ENCODE measurements at regions not wholly inside any gene's neighbourhood (a gene's known extent, or its start where the extent isn't known, plus 50 kb on each side); places are given as distances from the start of the nearest gene placed in this dataset.

DNA sequence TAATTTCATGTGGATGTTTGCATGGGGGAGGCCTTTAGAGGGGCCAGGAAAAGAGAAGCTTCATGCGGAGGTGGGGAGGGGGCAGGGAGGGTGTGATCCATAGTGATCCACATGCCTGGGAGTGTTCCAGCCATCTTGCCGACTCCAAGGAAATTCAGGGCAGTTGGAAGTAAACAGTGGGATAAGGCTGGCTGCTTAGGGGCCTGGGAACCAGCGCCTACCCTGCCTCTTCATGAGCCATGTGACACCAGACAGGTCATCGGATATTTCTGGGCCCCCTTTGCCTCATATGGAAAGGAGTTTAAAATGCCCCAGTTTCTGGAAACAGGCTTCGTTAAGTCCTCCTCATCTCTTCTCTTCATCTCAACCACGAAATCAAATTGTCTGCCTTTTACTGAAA, 983.2 kb downstream of the BCL11B start:
- H3K4me3 Mint-ChIP-seq: no peak overlapping the region
- peaks cover 19% of the 10 kb centered on the region for H3K4me1 Mint-ChIP-seq
- no peaks in the 10 kb centered on the region for H3K9me3 Mint-ChIP-seq
- no peaks in the 10 kb centered on the region for H3K36me3 Mint-ChIP-seq
- no peak overlapping the region for H3K27ac Mint-ChIP-seq
- ATAC-seq (no peak), DNase-seq (ENCODE audit: low spot score in 2 of 2) (no peak)

DNA sequence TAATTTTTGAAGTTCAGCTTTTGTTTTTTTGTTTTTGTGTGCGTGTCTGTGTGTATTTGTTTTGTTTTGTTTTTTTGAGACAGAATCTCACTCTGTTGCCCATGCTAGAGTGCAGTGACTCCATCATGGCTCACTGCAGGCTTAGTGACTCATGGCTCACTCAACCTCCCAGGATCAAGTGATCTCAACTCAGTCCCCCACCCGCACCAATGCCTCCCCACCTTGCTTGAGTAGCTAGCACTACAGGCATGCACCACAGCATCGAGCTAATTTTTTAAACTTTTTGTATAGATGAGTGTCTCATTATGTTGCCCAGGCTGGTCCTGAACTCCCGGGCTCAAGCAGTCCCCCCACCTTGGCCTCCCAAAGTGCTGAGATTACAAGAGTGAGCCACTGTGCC, 981.4 kb downstream of the BCL11B start:
- no peaks in the 10 kb centered on the region for H3K9me3 Mint-ChIP-seq
- DNase-seq (ENCODE audit: low spot score in 2 of 2) (no peak), ATAC-seq (peak; percentile 84)
- peaks cover 13% of the 10 kb centered on the region for H3K4me1 Mint-ChIP-seq
- H3K36me3 Mint-ChIP-seq: no peaks in the 10 kb centered on the region
- H3K4me3 Mint-ChIP-seq: no peak overlapping the region
- H3K27ac Mint-ChIP-seq: peak overlapping the region; percentile 67

DNA sequence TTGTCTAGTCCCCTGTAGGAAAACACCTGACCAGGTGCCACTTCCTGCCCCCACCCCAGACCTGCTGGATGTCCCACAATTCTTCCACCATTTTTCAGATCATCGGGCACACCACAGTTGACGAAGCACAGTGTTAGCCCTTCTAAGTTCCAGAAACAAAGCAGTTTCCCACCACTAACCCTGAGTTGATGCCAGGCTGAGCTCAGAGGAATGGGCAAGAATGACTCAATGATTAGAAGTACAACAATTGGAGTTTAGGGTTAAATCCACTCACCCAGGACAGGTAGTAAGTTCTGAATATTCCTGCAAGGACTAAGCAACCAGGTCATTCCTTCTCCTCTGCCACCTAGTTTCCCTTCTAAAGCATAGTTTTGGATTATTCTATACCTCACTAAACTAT, 979.8 kb downstream of the BCL11B start:
- ATAC-seq (no peak), DNase-seq (ENCODE audit: low spot score in 2 of 2) (no peak)
- Mint-ChIP-seq H3K4me3 (no peak overlapping the region), H3K9me3 (no peaks in the 10 kb centered on the region), H3K36me3 (no peaks in the 10 kb centered on the region), H3K27ac (no peak overlapping the region), H3K4me1 (peaks cover 13% of the 10 kb centered on the region)

DNA sequence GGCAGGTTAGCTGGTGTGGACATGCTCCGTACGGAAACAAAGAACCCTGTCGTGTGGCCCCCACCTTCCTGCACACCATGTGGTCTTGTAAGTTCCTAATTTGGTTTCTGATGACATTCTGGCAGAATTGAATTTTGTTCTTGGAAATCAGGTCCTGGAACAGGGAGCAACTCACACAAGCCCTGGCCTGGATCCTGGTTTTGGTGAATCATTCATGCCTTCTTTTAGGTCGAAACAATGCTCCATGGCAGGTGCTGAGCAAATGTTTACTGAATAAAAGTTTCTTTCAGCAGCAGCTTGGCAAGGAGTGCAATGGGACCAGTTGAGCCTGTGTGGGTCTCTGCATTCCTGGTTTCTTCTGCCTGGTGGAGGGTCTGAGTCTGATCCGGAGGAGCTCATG, 978.4 kb downstream of the BCL11B start:
- Mint-ChIP-seq H3K4me1 (peaks cover 13% of the 10 kb centered on the region), H3K27ac (no peak overlapping the region), H3K9me3 (no peaks in the 10 kb centered on the region), H3K4me3 (no peak overlapping the region), H3K36me3 (no peaks in the 10 kb centered on the region)
- ATAC-seq (no peak), DNase-seq (ENCODE audit: low spot score in 2 of 2) (no peak)

DNA sequence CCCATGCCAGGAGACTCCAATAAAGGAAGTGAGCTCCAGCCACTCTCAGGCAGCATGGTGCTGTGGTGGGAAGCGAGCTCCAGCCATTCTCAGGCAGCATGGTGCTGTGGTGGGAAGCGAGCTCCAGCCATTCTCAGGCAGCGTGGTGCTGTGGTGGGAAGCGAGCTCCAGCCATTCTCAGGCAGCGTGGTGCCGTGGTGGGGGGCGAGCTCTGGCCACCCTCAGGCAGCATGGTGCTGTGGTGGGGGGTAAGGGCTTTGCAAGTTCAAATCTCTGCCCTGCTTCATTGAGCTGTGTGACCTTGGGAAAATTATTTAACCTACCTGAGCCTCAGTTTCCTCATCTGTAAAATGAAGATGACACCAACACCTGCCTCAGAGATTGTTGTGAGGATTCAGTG, 975.1 kb downstream of the BCL11B start:
- no peak for DNase-seq (ENCODE audit: low spot score in 2 of 2)
- Mint-ChIP-seq H3K4me3 (no peak overlapping the region), H3K9me3 (no peaks in the 10 kb centered on the region), H3K27ac (peak overlapping the region; percentile 56), H3K36me3 (no peaks in the 10 kb centered on the region), H3K4me1 (peaks cover 5% of the 10 kb centered on the region)
- ATAC-seq: no peak

DNA sequence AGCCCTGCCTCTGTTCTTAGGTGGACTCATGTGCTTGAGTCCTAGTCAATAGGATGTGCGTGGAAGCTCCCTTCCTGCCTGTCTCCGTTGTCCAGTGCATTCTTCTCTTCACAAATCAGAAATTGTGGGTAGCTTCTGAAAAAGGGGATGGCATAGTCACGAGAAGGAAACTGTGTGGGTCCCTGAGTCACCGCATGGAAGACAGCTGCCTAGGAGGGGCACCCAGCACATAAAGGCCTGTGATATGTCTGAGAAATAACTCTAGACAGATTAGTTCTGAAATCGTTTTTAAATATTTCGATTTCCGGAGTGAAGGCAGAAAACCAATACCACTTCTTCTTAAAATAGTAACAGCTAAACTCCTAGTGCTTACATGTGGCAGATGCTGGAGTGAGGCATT, 974.4 kb downstream of the BCL11B start:
- ATAC-seq (no peak), DNase-seq (ENCODE audit: low spot score in 2 of 2) (no peak)
- Mint-ChIP-seq H3K4me1 (no peaks in the 10 kb centered on the region), H3K36me3 (no peaks in the 10 kb centered on the region), H3K4me3 (no peak overlapping the region), H3K9me3 (no peaks in the 10 kb centered on the region), H3K27ac (no peak overlapping the region)

DNA sequence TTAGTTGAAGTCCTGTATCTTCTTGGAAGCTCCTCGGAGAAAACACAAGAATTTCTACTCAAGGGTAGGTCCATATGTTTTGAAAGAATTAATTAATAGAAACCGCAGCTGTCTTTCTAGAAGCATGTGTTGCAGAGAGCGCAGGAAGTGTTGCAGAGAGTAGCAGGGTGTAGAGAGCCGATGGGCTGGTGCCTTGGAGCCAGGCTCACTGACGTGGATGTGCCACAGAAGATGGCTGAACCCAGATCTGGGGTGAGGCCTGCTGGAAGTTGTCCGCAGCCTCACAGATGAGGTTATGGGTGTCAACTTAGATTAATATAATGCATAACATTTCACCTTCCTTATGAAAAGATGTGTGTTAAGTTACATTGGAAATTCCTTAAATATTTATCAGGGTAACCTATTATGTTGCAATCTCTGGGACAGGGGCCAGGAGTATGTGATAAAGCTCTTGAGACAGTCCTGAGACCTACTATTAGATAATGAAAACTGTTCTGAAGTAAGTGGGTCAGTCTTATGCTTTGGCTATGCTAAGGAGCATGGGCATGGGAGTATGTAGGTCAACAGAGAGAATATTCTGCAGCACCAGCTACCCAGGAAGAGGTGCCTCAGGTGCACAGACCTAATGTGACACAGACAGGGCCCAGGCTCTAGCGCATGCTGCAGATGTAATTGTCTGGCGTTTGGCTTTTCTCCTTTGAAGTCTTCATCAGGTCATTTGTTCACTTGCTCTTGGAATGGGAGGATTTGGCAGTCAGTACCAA, 973.3 kb downstream of the BCL11B start:
- no peaks in the 10 kb centered on the region for H3K9me3 Mint-ChIP-seq
- H3K4me1 Mint-ChIP-seq: no peaks in the 10 kb centered on the region
- ATAC-seq: no peak
- H3K27ac Mint-ChIP-seq: no peak overlapping the region
- H3K36me3 Mint-ChIP-seq: no peaks in the 10 kb centered on the region
- H3K4me3 Mint-ChIP-seq: no peak overlapping the region
- DNase-seq (ENCODE audit: low spot score in 2 of 2): no peak

DNA sequence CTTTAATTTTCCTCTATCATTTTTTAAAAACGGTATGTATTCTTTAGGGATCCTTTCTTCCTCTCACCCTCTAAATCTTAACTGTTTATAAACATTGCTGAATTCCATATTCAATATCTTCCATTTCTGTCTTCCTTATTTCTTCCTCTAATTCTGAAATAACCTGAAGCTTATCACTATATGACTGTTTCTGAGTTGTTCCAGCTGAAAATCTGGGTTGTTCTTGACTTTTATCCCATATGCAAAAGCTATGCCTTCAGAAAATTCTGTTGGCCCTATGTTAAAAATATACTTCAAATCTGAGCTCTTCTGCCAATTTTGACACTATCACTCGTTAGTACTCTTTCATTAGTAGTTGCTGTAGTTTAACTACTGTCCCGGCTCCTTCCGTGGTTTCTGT, 970.3 kb downstream of the BCL11B start:
- Mint-ChIP-seq H3K9me3 (no peaks in the 10 kb centered on the region), H3K27ac (no peak overlapping the region), H3K36me3 (no peaks in the 10 kb centered on the region), H3K4me1 (no peaks in the 10 kb centered on the region), H3K4me3 (no peak overlapping the region)
- ATAC-seq: no peak
- no peak for DNase-seq (ENCODE audit: low spot score in 2 of 2)

DNA sequence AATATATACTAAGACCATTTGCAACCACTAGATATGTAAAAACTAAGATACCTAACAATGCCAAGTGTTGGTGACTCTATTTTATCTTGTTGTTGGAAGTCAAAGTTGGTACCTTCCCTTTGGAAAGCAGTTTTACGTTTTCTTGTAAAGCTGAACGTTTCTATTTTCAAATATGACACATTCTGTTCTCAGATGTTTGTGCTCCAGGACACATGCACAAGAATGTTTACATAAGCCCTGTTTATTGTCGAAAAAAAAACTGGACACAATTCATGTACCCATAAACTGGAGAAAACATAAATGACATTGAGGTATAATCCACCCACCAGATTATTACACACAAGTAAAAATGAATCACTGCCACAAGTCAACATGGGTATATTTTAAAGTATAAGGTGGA, 967.4 kb downstream of the BCL11B start:
- no peak overlapping the region for H3K4me3 Mint-ChIP-seq
- DNase-seq (ENCODE audit: low spot score in 2 of 2) (no peak), ATAC-seq (no peak)
- no peaks in the 10 kb centered on the region for H3K9me3 Mint-ChIP-seq
- H3K36me3 Mint-ChIP-seq: no peaks in the 10 kb centered on the region
- H3K27ac Mint-ChIP-seq: no peak overlapping the region
- H3K4me1 Mint-ChIP-seq: no peaks in the 10 kb centered on the region

DNA sequence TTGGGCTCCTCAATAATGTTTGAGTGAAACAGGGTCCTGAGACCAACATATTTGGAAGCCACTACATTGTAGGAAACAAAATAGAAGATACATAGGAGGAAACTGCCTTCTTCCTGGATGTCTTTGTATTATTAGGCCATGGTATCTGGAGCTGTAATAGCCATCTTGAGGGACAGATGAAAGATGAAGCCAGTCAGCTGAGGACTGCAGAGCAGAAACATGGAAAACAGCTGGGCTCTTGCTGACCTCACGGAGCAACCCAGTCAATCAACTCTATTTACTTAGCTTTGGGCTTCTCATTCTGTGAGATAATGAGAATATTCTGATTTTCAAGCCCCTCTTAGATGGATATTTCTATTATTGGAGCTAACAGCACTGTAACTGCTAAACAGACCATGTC, 962.4 kb downstream of the BCL11B start:
- no peaks in the 10 kb centered on the region for H3K9me3 Mint-ChIP-seq
- H3K27ac Mint-ChIP-seq: no peak overlapping the region
- ATAC-seq (no peak), DNase-seq (ENCODE audit: low spot score in 2 of 2) (no peak)
- H3K4me3 Mint-ChIP-seq: no peak overlapping the region
- H3K36me3 Mint-ChIP-seq: no peaks in the 10 kb centered on the region
- no peaks in the 10 kb centered on the region for H3K4me1 Mint-ChIP-seq

DNA sequence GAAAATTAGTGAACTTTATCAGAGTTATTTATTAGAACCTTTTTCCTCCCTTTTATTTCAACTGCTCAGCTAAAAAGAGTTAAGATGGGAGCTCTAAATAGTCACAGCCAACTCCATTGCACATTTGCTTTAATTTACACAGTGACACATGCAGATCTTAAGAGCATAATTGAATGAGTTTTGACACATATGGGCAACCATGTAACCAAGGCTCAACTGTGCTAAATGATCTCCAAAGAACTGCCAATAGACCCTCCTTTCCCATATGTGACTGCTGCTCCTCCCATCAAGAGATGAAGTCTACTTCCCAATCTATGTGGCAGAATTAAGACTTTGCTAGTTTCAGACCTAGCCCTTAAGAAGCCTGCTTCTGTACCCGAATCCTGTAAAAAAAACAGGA, 960.0 kb downstream of the BCL11B start:
- ATAC-seq (no peak), DNase-seq (ENCODE audit: low spot score in 2 of 2) (no peak)
- H3K27ac Mint-ChIP-seq: no peak overlapping the region
- no peaks in the 10 kb centered on the region for H3K36me3 Mint-ChIP-seq
- H3K9me3 Mint-ChIP-seq: no peaks in the 10 kb centered on the region
- H3K4me1 Mint-ChIP-seq: no peaks in the 10 kb centered on the region
- no peak overlapping the region for H3K4me3 Mint-ChIP-seq

DNA sequence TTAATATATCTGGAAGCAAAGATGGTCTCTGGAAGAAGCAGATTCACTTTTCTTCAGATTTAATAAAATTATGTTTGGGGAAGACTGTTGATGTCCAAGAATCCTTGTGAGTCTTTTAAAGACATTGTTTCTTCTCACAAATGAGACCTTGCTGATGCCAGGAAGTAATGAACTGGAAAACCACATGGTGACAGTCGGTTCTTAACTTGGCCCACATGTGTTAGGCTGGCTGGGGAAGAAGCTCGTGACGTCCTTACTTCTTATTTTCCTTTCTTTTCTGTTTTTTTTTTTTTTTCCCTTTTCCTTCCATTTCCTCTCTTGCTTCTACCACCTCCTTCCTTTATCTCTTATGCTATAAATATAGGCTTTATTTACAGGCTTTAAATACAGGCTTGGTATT, 950.2 kb downstream of the BCL11B start:
- Mint-ChIP-seq H3K27ac (no peak overlapping the region), H3K4me1 (peaks cover 6% of the 10 kb centered on the region), H3K4me3 (no peak overlapping the region), H3K36me3 (no peaks in the 10 kb centered on the region), H3K9me3 (peaks cover 11% of the 10 kb centered on the region)
- ATAC-seq (no peak), DNase-seq (ENCODE audit: low spot score in 2 of 2) (no peak)

DNA sequence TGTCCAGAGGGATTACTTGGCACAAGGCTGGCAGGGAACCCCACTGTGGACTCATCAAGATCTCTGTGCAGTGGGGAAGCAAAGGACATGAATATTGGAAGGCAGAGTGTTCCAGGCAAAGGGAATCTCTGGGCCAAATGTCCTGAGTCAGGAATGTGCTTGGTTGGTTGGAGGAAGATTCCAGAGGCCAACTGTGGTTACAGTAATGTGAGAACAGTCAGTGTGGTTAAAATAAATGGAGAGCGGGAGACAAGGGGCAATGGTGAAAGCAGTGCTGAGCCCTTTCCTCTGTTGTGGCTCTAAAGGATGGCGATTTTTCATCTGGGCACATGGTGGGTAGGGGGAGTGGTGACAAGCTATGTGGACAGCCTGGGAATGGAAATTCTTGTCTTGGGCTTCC, 948.2 kb downstream of the BCL11B start:
- Mint-ChIP-seq H3K9me3 (peaks cover 10% of the 10 kb centered on the region), H3K4me3 (no peak overlapping the region), H3K27ac (no peak overlapping the region), H3K4me1 (peaks cover 6% of the 10 kb centered on the region), H3K36me3 (no peaks in the 10 kb centered on the region)
- DNase-seq (ENCODE audit: low spot score in 2 of 2) (no peak), ATAC-seq (no peak)

DNA sequence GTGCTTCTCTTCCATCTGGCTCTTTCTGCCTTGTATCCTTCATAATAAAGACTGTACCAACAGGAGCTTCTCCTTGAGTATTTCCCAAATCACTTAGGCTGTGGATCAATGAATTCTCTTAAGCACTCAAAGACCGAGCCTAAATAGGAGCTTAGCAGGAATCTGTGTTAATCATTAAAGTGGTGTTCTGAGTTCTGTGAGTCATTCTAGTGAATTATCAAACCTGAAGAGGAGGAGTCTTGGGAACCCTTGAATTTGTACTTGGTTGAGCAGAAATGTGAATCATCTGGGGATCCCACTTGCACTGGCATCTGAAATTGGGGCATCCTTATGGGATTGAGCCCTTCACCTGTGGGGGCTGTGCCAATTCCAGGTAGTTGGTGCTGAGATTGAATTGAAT, 946.2 kb downstream of the BCL11B start:
- Mint-ChIP-seq H3K4me1 (peaks cover 6% of the 10 kb centered on the region), H3K27ac (no peak overlapping the region), H3K9me3 (peaks cover 2% of the 10 kb centered on the region), H3K36me3 (no peaks in the 10 kb centered on the region), H3K4me3 (no peak overlapping the region)
- ATAC-seq (no peak), DNase-seq (ENCODE audit: low spot score in 2 of 2) (no peak)

DNA sequence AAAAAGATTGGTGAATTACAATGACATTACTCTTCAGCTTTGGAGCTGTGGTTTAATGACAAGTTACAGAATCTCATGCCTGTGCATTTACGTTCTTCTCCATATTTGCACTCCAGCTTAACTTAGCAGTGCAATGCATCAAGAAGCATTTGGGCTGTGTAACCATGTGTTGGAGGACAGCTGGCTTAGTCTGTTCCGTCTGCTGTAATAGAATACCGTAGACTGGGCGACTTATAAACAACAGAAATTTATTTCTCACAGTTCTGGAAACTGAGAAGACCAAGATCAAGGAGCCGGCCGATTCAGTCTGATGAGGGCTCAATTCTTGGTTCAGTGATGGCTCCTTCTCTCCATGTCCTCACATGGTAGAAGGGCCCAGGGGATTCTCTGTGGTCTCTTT, 943.5 kb downstream of the BCL11B start:
- DNase-seq (ENCODE audit: low spot score in 2 of 2) (no peak), ATAC-seq (no peak)
- H3K36me3 Mint-ChIP-seq: no peaks in the 10 kb centered on the region
- H3K27ac Mint-ChIP-seq: no peak overlapping the region
- H3K9me3 Mint-ChIP-seq: peaks cover 2% of the 10 kb centered on the region
- no peak overlapping the region for H3K4me3 Mint-ChIP-seq
- H3K4me1 Mint-ChIP-seq: no peaks in the 10 kb centered on the region

DNA sequence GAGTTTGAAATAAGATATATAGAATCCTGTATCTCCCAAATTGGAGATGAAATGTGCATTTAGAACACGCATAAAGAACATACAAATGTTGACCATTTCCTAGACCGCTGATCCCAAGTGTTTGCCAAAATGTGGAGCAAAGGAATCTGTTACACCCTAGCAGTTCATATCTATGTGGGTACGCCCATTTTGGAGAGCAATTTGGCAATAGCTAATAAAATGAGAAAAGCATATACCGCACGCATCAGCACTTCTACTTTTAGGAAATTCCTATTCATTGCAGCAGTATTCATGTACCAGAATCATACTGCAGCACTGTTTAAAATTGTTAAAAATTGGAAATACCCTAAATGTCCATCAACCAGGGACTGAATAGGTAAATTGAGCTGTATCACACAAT, 937.8 kb downstream of the BCL11B start:
- no peak overlapping the region for H3K4me3 Mint-ChIP-seq
- ATAC-seq (no peak), DNase-seq (ENCODE audit: low spot score in 2 of 2) (no peak)
- H3K36me3 Mint-ChIP-seq: no peaks in the 10 kb centered on the region
- H3K27ac Mint-ChIP-seq: no peak overlapping the region
- no peaks in the 10 kb centered on the region for H3K4me1 Mint-ChIP-seq
- no peaks in the 10 kb centered on the region for H3K9me3 Mint-ChIP-seq

DNA sequence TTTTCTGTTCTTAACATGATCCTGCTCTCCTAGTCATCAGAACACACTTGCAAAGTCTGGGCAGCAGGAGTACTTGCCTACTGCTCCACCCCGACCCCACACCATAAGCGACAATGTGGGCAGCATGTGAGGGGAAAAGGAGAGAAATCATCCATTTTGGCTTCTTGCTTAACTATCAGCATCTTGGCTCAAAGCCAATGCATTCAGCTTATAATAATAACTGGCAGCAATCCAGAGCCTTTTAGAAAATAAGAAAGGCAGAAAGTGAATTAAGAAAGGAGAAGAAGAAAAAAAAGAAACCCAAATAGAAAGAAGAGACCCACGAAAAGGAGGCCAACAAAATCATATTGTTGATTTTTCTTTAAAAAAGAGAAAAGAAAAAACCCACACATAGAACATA, 930.8 kb downstream of the BCL11B start:
- H3K36me3 Mint-ChIP-seq: no peaks in the 10 kb centered on the region
- H3K27ac Mint-ChIP-seq: no peak overlapping the region
- peaks cover 7% of the 10 kb centered on the region for H3K4me1 Mint-ChIP-seq
- no peak overlapping the region for H3K4me3 Mint-ChIP-seq
- ATAC-seq: no peak
- DNase-seq (ENCODE audit: low spot score in 2 of 2): no peak
- peaks cover 3% of the 10 kb centered on the region for H3K9me3 Mint-ChIP-seq

Measured in stimulated activated effector memory CD8-positive, alpha-beta T cell treated with anti-CD3 and anti-CD28 coated beads, Interleukin-12 subunit alpha, Interleukin-12 subunit beta, amount 100 ng/mL, for 72 hours (primary cell).